Muscle layer of colon (tissue), 2 donors: ENCODE measurements at regions not wholly inside any gene's neighbourhood (a gene's known extent, or its start where the extent isn't known, plus 50 kb on each side); places are given as distances from the start of the nearest gene placed in this dataset.
"Not testable (repeated sequence)": the region's sequence is repeated elsewhere in the genome, so short reads cannot be mapped to it uniquely, and the experiment has no call there.

Source experiments
- H3K27ac ChIP-seq: one replicate; pipeline ENCODE4 v1.7.0; 2013; ENCODE audit warnings: low read depth, mild to moderate bottlenecking, low read length, moderate library complexity
- H3K27me3 ChIP-seq, 2 donors: one replicate each; pipeline ENCODE4 v1.7.0; 2013; ENCODE audit warnings: low read length in 2 of 2, mild to moderate bottlenecking in 2 of 2; ENCODE audit not compliant: insufficient read depth in 2 of 2, control insufficient read depth in 1 of 2
- H3K36me3 ChIP-seq: one replicate; pipeline ENCODE4 v1.7.0; 2013; ENCODE audit warnings: mild to moderate bottlenecking, low read length; ENCODE audit not compliant: insufficient read depth
- H3K4me1 ChIP-seq: one replicate; pipeline ENCODE4 v1.7.0; 2013; ENCODE audit warnings: mild to moderate bottlenecking, low read length; ENCODE audit not compliant: insufficient read depth
- H3K4me3 ChIP-seq, 2 donors: one replicate each; pipeline ENCODE4 v1.7.0; 2013; ENCODE audit warnings: low read length in 2 of 2, low read depth in 1 of 2, mild to moderate bottlenecking in 1 of 2, moderate library complexity in 1 of 2
- H3K9ac ChIP-seq: one replicate; pipeline ENCODE4 v1.7.0; 2013; ENCODE audit warnings: low read length
- H3K9me3 ChIP-seq: one replicate; pipeline ENCODE4 v1.7.0; 2013; ENCODE audit warnings: mild to moderate bottlenecking, low read length
- donor health status: abdominal sarcoma.
- donor health status: Adenocarcinoma of cecum.

GRCh38 chr5:33114361-33114760 is 326.4 kb upstream of the TARS1 start:
- no peaks in the 10 kb centered on the region for H3K9me3 ChIP-seq
- no peak overlapping the region for H3K9ac ChIP-seq
- no peaks in the 10 kb centered on the region for H3K27me3 ChIP-seq
- H3K4me3 ChIP-seq: no peak overlapping the region
- no peak overlapping the region for H3K27ac ChIP-seq
- H3K36me3 ChIP-seq: no peaks in the 10 kb centered on the region
- H3K4me1 ChIP-seq: no peaks in the 10 kb centered on the region

- Histone ChIP-seq H3K27ac (no peak overlapping the region), H3K9ac (no peak overlapping the region), H3K36me3 (no peaks in the 10 kb centered on the region), H3K9me3 (no peaks in the 10 kb centered on the region), H3K4me3 (no peak overlapping the region), H3K27me3 (no peaks in the 10 kb centered on the region), H3K4me1 (no peaks in the 10 kb centered on the region)
Measured at GRCh38 chr5:33115467-33115866, 325.3 kb upstream of the TARS1 start.

- Histone ChIP-seq H3K27ac (no peak overlapping the region), H3K4me1 (no peaks in the 10 kb centered on the region), H3K9ac (no peak overlapping the region), H3K27me3 (no peaks in the 10 kb centered on the region), H3K36me3 (no peaks in the 10 kb centered on the region), H3K9me3 (no peaks in the 10 kb centered on the region), H3K4me3 (no peak overlapping the region)
Measured at GRCh38 chr5:33118761-33119415, 321.9 kb upstream of the TARS1 start.

- H3K4me3 ChIP-seq: no peak overlapping the region
- H3K9ac ChIP-seq: no peak overlapping the region
- no peaks in the 10 kb centered on the region for H3K36me3 ChIP-seq
- H3K4me1 ChIP-seq: no peaks in the 10 kb centered on the region
- no peak overlapping the region for H3K27ac ChIP-seq
- no peaks in the 10 kb centered on the region for H3K27me3 ChIP-seq
- no peaks in the 10 kb centered on the region for H3K9me3 ChIP-seq
Measured at GRCh38 chr5:33120671-33121070, 320.1 kb upstream of the TARS1 start.

- Histone ChIP-seq H3K9ac (no peak overlapping the region), H3K4me1 (no peaks in the 10 kb centered on the region), H3K4me3 (no peak overlapping the region), H3K9me3 (no peaks in the 10 kb centered on the region), H3K27ac (no peak overlapping the region), H3K27me3 (no peaks in the 10 kb centered on the region), H3K36me3 (no peaks in the 10 kb centered on the region)
Measured at GRCh38 chr5:33129309-33129708, 311.5 kb upstream of the TARS1 start.

- Histone ChIP-seq H3K4me1 (no peaks in the 10 kb centered on the region), H3K27me3 (no peaks in the 10 kb centered on the region), H3K27ac (no peak overlapping the region), H3K9ac (no peak overlapping the region), H3K9me3 (peaks cover 9% of the 10 kb centered on the region), H3K36me3 (no peaks in the 10 kb centered on the region), H3K4me3 (no peak overlapping the region)
Measured at GRCh38 chr5:33136785-33137184, 304.0 kb upstream of the TARS1 start.

GRCh38 chr5:33138145-33138544 is 302.6 kb upstream of the TARS1 start:
- not testable (repeated sequence) for H3K4me3 ChIP-seq, H3K36me3 ChIP-seq, H3K27ac ChIP-seq, H3K9ac ChIP-seq, H3K4me1 ChIP-seq, H3K27me3 ChIP-seq, H3K9me3 ChIP-seq

- Histone ChIP-seq H3K36me3 (no peaks in the 10 kb centered on the region), H3K4me3 (no peak overlapping the region), H3K4me1 (no peaks in the 10 kb centered on the region), H3K9ac (no peak overlapping the region), H3K27ac (no peak overlapping the region), H3K9me3 (no peaks in the 10 kb centered on the region), H3K27me3 (no peaks in the 10 kb centered on the region)
Measured at GRCh38 chr5:33143405-33144123, 297.2 kb upstream of the TARS1 start.

GRCh38 chr5:33146881-33147280 is 293.9 kb upstream of the TARS1 start:
- H3K36me3 ChIP-seq: no peaks in the 10 kb centered on the region
- H3K4me1 ChIP-seq: no peaks in the 10 kb centered on the region
- no peaks in the 10 kb centered on the region for H3K9me3 ChIP-seq
- H3K27ac ChIP-seq: no peak overlapping the region
- H3K9ac ChIP-seq: no peak overlapping the region
- no peaks in the 10 kb centered on the region for H3K27me3 ChIP-seq
- H3K4me3 ChIP-seq: no peak overlapping the region

GRCh38 chr5:33148076-33148513 is 292.7 kb upstream of the TARS1 start:
- Histone ChIP-seq H3K9me3 (no peaks in the 10 kb centered on the region), H3K36me3 (no peaks in the 10 kb centered on the region), H3K27ac (no peak overlapping the region), H3K4me1 (no peaks in the 10 kb centered on the region), H3K27me3 (no peaks in the 10 kb centered on the region), H3K9ac (no peak overlapping the region), H3K4me3 (no peak overlapping the region)

GRCh38 chr5:33153372-33153771 is 287.4 kb upstream of the TARS1 start:
- no peaks in the 10 kb centered on the region for H3K36me3 ChIP-seq
- H3K27me3 ChIP-seq: no peaks in the 10 kb centered on the region
- no peak overlapping the region for H3K4me3 ChIP-seq
- no peaks in the 10 kb centered on the region for H3K4me1 ChIP-seq
- H3K27ac ChIP-seq: no peak overlapping the region
- H3K9me3 ChIP-seq: no peaks in the 10 kb centered on the region
- H3K9ac ChIP-seq: no peak overlapping the region

GRCh38 chr5:33153831-33154230 is 286.9 kb upstream of the TARS1 start:
- no peak overlapping the region for H3K4me3 ChIP-seq
- no peaks in the 10 kb centered on the region for H3K27me3 ChIP-seq
- H3K9me3 ChIP-seq: no peaks in the 10 kb centered on the region
- H3K27ac ChIP-seq: no peak overlapping the region
- no peak overlapping the region for H3K9ac ChIP-seq
- no peaks in the 10 kb centered on the region for H3K36me3 ChIP-seq
- H3K4me1 ChIP-seq: no peaks in the 10 kb centered on the region
